Stimulated activated CD8-positive, alpha-beta memory T cell treated with anti-CD3 and anti-CD28 coated beads, Interleukin-12 subunit alpha, Interleukin-12 subunit beta, amount 100 ng/mL, for 24 hours (primary cell): ENCODE measurements at regions not wholly inside any gene's neighbourhood (a gene's known extent, or its start where the extent isn't known, plus 50 kb on each side); places are given as distances from the start of the nearest gene placed in this dataset.

Experiments used
- DNase-seq: peaks from one replicate; pipeline ENCODE4 v3.0.0-alpha.2; 2020; ENCODE audit errors: extremely low read depth

GRCh38 chr11:45436966-45437365 is 150.8 kb upstream of the SYT13 start:
- DNase-seq, result no peak

GRCh38 chr11:45436118-45436517 is 150.0 kb upstream of the SYT13 start:
- no peak for DNase-seq

- no peak for DNase-seq
These were observed 149.6 kb upstream of the SYT13 start for GRCh38 chr11:45435706-45436105.

GRCh38 chr11:45432910-45433309 is 146.8 kb upstream of the SYT13 start:
- DNase-seq, result no peak

- no peak for DNase-seq
These were observed 146.0 kb upstream of the SYT13 start for GRCh38 chr11:45432100-45432499.

GRCh38 chr11:45431046-45432018 is 145.2 kb upstream of the SYT13 start:
- DNase-seq, result no peak

GRCh38 chr11:45430361-45430760 is 144.2 kb upstream of the SYT13 start:
- no peak for DNase-seq

GRCh38 chr11:45429719-45430118 is 143.6 kb upstream of the SYT13 start:
- DNase-seq, result no peak

GRCh38 chr11:45428541-45429230 is 142.5 kb upstream of the SYT13 start:
- DNase-seq, result no peak

GRCh38 chr11:45428116-45428515 is 142.0 kb upstream of the SYT13 start:
- no peak for DNase-seq

- DNase-seq, result no peak
These were observed 138.5 kb upstream of the SYT13 start for GRCh38 chr11:45424411-45425180.

- DNase-seq, result no peak
These were observed 137.5 kb upstream of the SYT13 start for GRCh38 chr11:45423475-45424120.

- no peak for DNase-seq
These were observed 136.9 kb upstream of the SYT13 start for GRCh38 chr11:45423036-45423435.

GRCh38 chr11:45414088-45414487 is 127.9 kb upstream of the SYT13 start:
- no peak for DNase-seq

GRCh38 chr11:45413156-45413858 is 127.2 kb upstream of the SYT13 start:
- DNase-seq, result no peak

GRCh38 chr11:45412521-45412920 is 126.4 kb upstream of the SYT13 start:
- no peak for DNase-seq

GRCh38 chr11:45412051-45412471 is 125.9 kb upstream of the SYT13 start:
- no peak for DNase-seq

- no peak for DNase-seq
These were observed 125.2 kb upstream of the SYT13 start for GRCh38 chr11:45411228-45411946.

GRCh38 chr11:45410391-45411227 is 124.5 kb upstream of the SYT13 start:
- no peak for DNase-seq
